Brain microvascular endothelial cell (primary cell): ENCODE measurements at regions not wholly inside any gene's neighbourhood (a gene's known extent, or its start where the extent isn't known, plus 50 kb on each side); places are given as distances from the start of the nearest gene placed in this dataset.
A peak's percentile ranks its signal among the peaks of the same experiment; 100 is the strongest.

Experiments used
- DNase-seq: peaks from one replicate; pipeline ENCODE4 v3.0.0-alpha.2; 2020
- H3K27ac ChIP-seq: fragments of 250-450 bp; sonication (Bioruptor Pico); 2 replicates; pipeline ENCODE4 v1.5.1; 2020; ENCODE audit warnings: mild to moderate bottlenecking, moderate library complexity
- H3K27me3 ChIP-seq: fragments of 250-450 bp; sonication (Bioruptor Pico); replicated peaks from 2 replicates; pipeline ENCODE4 v1.5.1; 2020; ENCODE audit warnings: mild to moderate bottlenecking
- H3K36me3 ChIP-seq: fragments of 250-450 bp; sonication (Bioruptor Pico); replicated peaks from 2 replicates; pipeline ENCODE4 v1.5.1; 2020; ENCODE audit warnings: mild to moderate bottlenecking
- H3K4me3 ChIP-seq: 2 replicates; pipeline ENCODE4 v1.5.1; 2011; ENCODE audit warnings: low read depth, mild to moderate bottlenecking, control low read depth, low read length, moderate library complexity
- CTCF ChIP-seq: IDR thresholded peaks from 2 replicates; pipeline ENCODE4 v1.5.1; 2011; ENCODE audit warnings: low read depth, mild to moderate bottlenecking, moderate library complexity, low read length, control low read depth, inconsistent platforms; ENCODE audit errors: missing control alignments
- in situ Hi-C: cut with HindIII; loops from 2 replicates; pipeline ENCODE4 v1.10.0; 2017; ENCODE audit warnings: low sequenced_read_pairs, low pct_ligation_motif_present

GRCh38 chr2:234241656-234242458, 191.4 kb downstream of the SPP2 start:
- Histone ChIP-seq H3K36me3 (no peaks in the 10 kb centered on the region), H3K27ac (peak overlapping the region; percentile 0), H3K4me3 (no peak overlapping the region), H3K27me3 (no peaks in the 10 kb centered on the region)
- TF ChIP-seq CTCF: no peak
- in situ Hi-C loops: no loop called here
- peak; percentile 74 for DNase-seq

GRCh38 chr2:234240917-234241316, 190.4 kb downstream of the SPP2 start:
- no peak for TF ChIP-seq CTCF

GRCh38 chr2:234235191-234235590, 184.7 kb downstream of the SPP2 start:
- Histone ChIP-seq H3K4me3 (no peak overlapping the region), H3K36me3 (no peaks in the 10 kb centered on the region), H3K27ac (no peak overlapping the region), H3K27me3 (no peaks in the 10 kb centered on the region)
- TF ChIP-seq CTCF: no peak
- in situ Hi-C loops: no loop called here
- DNase-seq: no peak

More at GRCh38 chr2:234240917-234241316, 190.4 kb downstream of the SPP2 start:
- H3K36me3 ChIP-seq: no peaks in the 10 kb centered on the region
- in situ Hi-C loops: no loop called here
- no peak overlapping the region for H3K4me3 ChIP-seq
- H3K27me3 ChIP-seq: no peaks in the 10 kb centered on the region
- no peak overlapping the region for H3K27ac ChIP-seq
- peak; percentile 37 for DNase-seq

GRCh38 chr2:234231460-234231859, 181.0 kb downstream of the SPP2 start:
- Histone ChIP-seq H3K27ac (no peak overlapping the region), H3K4me3 (no peak overlapping the region), H3K27me3 (no peaks in the 10 kb centered on the region), H3K36me3 (no peaks in the 10 kb centered on the region)
- in situ Hi-C loops: no loop called here
- no peak for DNase-seq
- TF ChIP-seq CTCF: no peak

GRCh38 chr2:234219046-234219310, 168.5 kb downstream of the SPP2 start:
- in situ Hi-C loops: no loop called here
- no peak for TF ChIP-seq CTCF
- Histone ChIP-seq H3K36me3 (no peaks in the 10 kb centered on the region), H3K27me3 (no peaks in the 10 kb centered on the region), H3K27ac (no peak overlapping the region), H3K4me3 (no peak overlapping the region)
- no peak for DNase-seq

- DNase-seq: no peak
- H3K4me3 ChIP-seq: no peak overlapping the region
Observed at GRCh38 chr2:234218266-234219045, 168.0 kb downstream of the SPP2 start.

More at GRCh38 chr2:234218266-234219045, 168.0 kb downstream of the SPP2 start:
- no peaks in the 10 kb centered on the region for H3K27me3 ChIP-seq
- H3K36me3 ChIP-seq: no peaks in the 10 kb centered on the region
- TF ChIP-seq CTCF: no peak
- no peak overlapping the region for H3K27ac ChIP-seq
- in situ Hi-C loops: no loop called here
